Tongue (tissue), 1 donor: ENCODE measurements at regions not wholly inside any gene's neighbourhood (a gene's known extent, or its start where the extent isn't known, plus 50 kb on each side); places are given as distances from the start of the nearest gene placed in this dataset.
"Not testable (repeated sequence)": the region's sequence is repeated elsewhere in the genome, so short reads cannot be mapped to it uniquely, and the experiment has no call there.

Source experiments
- DNase-seq: peaks from one replicate; pipeline ENCODE4 v3.0.0-alpha.2; 2015

DNA sequence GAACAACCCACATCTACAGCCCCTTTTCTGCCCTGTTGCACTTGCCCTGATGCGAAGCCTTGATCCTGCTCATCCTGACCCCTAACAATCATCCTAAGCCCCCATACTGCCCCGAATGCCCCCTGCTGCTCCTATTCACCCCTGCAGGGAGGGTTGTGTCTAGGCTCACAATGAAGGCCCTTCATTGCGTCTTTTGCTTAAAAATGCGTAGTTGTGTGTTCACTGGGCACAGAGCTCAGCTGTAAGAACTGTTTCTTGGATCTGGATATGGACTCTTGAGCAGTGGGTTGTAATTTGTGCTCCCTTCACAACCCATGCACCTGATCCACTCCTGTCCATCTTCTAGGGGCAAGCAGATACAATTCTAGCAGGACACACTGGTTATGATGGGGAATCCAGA is 802.9 kb downstream of the TMEM121 start:
- not testable (repeated sequence) for DNase-seq

DNA sequence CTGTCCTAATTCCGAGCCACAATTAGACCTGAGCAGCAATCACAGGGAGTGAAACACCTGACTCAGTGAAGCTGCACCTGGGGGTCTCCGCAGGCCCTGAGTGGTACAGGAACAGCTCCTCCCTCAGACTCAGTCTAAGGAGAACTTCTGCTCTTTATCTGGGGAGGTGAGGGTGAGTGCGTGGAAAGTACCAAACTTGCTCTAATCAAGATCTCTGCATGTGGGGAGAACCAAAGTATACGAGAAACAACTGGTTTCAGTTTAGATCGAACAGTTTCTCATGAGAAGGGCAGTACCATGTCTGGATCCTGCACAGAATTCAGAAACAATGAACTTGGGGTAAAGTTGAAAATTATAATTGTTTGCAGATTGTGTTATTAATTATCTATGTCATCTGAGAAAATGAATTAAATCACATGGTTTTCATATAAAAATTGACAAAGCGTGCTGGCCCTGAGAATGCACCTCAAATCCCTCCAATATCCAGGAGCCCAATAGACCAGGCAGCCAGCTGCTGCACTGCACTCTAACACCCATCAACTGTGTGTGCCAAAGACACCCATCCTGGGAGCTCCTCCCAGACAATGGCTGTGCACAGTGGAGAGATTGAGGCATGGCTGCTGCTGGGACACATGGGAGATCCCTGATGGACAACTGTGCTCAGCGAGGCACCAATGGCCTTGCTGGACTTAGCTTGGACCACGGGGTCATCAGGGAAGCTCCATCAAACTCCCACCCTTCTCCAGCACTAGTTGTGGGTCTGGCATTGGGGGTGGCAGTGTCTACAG is 803.8 kb downstream of the TMEM121 start:
- DNase-seq: not testable (repeated sequence)

DNA sequence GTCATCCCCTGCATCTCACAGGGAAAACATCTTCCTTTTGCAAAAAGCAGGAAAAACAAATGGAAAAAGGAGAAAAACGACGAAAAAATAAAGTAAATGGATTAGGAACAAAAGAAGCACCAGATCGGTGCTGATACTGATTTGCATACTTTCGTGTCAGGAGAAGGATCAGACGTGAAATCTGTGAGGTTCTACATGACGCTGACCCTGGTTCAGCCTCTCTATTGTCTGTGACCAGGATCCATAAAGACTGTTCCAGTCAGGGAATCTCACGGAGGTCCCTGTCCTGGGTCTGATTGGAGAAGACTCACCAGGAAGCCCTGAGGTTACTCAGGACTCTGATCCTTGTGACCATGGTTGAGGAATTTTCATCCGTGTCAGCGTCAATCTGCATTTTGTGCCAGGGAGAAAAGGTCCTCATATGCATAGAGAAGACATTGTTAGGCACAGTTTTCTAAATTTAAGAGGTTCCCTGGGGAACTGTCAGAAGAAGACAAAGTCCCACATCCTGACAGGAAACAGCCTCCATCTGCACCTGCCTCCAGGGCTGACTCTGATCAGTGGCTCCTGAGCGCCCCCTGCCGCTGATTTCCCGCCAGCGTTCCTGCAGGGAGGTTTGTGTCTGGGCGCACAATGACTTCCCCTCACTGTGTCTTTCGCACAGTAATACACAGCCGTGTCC is 808.2 kb downstream of the TMEM121 start:
- DNase-seq: not testable (repeated sequence)

DNA sequence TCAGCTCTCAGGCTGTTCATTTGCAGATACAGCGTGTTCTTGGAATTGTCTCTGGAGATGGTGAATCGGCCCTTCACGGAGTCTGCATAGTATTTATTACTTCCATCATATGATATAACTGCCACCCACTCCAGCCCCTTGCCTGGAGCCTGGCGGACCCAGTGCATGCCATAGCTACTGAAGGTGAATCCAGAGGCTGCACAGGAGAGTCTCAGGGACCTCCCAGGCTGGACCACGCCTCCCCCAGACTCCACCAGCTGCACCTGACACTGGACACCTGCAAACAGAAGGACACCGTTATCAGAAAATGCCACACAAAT is 808.7 kb downstream of the TMEM121 start:
- DNase-seq: not testable (repeated sequence)

DNA sequence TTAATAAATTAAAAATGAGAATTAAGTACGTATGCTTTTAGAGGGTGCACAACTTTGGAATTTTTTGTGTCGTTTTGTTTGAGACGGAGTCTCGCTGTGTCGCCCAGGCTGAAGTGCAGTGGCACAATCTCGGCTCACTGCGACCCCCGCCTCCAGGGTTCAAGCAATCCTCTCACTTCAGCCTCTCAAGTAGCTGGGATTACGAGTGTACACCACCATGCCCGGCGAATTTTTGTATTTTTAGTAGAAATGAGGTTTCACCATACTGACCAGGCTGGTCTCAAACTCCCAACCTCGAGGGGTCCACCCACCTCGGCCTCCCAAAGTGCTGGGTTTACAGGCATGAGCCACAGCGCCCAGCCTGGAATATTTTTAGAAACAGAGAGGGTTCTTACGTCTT is 812.4 kb downstream of the TMEM121 start:
- not testable (repeated sequence) for DNase-seq

DNA sequence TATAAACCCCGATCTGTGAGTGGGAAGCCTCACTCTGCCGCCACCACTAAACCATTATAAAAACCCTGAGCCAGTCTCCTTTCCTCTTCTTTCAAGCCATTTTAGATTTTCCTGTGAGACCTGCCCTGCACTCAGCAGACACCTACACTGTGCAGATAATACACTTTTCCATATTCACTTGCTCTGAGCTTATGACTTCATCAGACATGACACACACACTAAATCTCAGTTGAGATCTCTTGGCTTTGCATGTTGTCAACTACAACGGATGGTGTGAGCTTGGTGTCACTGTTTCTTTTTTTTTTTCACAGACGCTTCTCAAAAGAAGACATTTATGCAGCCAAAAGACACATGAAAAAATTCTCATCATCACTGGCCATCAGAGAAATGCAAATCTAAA is 814.3 kb downstream of the TMEM121 start:
- DNase-seq: not testable (repeated sequence)

DNA sequence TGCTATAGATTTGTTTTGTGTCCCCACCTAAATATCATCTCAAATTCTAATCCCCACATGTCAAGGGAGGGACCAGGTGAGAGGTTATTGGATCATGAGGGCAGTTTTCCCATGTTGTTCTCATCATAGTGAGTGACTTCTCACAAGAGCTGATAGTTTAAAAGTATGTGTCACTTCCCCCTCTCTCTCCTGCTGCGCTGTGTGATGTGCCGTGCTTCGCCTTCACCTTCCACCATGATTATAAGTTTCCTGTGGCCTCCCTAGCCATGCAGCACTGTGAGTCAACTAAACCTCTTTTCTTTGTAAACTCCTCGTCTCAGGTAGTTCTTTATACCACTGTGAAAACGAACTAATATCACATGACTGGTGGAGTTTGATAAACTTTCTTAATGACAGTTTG is 814.8 kb downstream of the TMEM121 start:
- not testable (repeated sequence) for DNase-seq

DNA sequence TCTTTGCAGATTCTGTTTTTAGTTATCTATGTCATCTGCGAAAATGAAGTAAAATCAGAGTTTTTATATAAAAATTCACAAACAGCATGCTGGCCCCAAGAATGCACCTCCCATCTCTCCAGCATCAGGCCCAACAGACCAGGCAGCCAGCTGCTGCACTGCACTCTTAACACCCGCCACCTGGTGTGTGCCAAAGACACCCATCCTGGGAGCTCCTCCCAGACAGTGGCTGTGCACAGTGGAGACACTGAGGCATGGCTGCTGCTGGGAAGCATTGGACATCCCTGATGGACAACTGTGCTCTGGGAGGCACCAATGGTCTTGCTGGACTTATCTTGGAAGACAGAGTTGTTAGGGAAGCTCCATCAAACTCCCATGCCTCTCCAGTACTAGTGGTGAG is 817.2 kb downstream of the TMEM121 start:
- DNase-seq: no peak

DNA sequence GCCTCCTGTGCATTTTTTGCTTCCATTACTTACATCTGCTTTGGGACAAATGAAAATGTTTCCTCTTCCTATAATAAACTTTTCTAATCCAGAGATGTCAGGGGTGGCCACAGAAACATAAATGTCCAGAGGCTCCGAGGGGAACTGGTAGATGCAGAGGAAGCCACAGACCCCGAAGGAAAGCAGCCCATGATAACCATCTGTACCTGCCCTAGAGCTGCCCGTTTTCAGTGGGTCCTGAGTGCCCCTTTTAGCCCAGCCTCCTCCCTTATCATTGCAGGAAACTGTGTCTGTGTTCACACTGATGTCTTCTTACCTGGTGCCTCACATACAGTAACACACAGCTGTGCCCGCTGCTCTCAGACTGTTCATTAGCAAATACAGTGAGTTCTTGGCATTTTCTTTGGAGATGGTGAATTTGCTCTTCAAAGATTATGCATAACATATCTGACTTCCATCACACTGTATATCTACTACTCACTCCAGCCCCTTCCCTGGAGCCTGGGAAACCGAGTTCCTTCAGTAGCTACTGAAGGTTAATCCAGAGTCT is 817.8 kb downstream of the TMEM121 start:
- not testable (repeated sequence) for DNase-seq

DNA sequence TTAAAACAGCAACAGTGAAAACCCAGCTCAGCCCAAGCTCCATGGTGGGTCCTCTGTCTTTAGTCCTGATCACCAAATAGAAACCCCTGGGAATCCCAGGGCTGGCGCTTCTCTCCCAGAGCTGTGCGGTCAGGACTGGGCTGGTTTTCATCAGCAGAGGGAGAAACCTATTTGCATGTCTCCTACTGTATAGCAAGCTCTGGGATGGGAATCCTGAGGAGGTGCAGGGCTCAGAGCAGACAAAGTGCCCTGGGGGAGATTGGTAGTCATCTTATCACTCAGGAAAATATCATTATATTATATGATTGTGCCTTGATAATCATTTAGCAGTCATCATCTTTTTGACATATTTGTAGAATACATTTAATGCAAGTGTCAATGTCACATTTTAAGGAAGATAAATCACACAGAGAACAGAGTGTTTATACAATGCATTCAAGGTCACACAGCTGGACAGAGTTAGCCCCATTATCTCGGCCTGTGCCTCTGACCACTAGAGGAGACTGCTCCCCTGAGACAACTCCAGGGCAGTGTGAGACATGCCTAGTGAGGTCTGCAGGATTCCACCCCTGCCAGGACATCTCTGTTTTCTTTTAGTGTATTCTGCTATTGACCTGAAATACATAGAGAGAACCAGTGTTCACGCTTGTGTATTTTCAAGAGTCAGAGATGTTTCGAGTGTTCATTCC is 818.6 kb downstream of the TMEM121 start:
- not testable (repeated sequence) for DNase-seq

DNA sequence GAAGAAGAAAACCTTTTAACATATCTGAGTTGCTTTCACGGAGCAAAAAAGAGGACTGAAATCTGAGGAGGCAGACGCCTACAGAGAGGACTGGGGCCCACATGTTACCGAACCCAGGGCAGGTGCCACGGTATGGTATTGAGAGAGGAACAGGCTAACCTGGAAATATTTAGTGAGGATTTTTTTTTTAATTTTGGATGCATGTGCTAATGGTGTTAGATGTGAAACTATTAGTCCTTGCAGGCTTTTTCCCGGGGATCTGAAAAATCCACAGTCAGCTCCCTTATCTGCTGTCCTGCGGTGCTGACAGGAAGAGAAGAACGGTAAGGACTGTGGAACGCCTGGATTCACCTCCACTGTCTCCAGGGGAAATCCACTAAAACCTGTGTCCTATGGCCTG is 819.7 kb downstream of the TMEM121 start:
- DNase-seq: no peak

DNA sequence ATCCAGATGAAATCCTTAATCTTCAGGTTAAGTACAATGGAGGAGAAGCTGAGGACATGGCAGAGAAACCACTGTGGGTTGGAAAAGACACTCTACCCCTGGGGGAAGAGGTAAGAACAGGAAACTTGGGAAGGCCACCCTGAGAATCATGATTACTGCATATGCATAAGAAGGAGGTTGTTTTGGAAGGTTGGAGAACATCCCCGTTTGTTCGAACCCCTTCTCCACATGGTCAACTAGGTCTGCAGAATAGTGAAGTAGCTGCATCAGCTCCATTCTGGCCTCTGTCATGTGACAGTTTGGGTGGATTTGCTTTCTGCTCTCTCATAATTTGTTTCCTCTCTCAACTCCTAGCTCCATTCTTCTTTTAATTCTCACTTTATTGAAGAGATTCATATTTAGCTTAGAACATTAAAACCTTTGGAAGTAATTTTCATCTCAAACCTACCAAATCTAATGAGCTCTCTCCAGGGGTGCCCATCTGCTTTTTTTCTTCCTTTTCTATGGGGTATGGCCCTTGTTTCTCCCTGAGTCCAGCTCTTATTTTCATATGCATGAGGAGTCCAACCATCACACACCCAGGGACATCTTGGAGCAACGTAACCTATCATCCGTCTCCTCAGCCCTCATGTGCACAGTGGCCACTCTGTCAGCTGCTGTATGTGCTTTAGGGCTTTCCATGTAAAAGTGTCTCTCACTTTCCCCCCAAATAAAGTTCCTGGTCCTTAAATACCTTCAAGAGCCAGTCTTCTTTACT is 820.3 kb downstream of the TMEM121 start:
- DNase-seq: no peak

DNA sequence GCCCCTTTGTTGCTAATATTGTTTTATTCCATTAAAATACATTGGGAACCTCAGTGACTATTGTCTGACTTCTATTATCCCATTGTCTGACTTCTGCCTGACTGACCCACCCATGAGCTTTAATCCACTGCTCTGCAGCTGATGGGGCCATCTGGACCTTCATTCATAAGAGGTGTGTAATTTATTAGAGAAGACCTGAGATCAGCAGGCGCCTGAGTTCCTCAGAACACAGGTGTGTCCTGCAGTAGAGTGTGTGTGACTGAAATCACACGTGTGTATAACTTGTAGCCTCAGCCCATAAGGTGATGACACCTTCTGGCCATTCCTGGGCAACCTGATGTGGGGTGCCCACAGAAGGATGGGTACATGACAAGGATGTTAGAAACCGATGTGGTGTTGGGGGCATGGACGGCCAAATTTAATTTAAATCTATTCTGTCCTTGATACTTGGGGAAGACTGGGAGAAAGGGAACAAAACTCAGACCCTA is 821.0 kb downstream of the TMEM121 start:
- DNase-seq: no peak

DNA sequence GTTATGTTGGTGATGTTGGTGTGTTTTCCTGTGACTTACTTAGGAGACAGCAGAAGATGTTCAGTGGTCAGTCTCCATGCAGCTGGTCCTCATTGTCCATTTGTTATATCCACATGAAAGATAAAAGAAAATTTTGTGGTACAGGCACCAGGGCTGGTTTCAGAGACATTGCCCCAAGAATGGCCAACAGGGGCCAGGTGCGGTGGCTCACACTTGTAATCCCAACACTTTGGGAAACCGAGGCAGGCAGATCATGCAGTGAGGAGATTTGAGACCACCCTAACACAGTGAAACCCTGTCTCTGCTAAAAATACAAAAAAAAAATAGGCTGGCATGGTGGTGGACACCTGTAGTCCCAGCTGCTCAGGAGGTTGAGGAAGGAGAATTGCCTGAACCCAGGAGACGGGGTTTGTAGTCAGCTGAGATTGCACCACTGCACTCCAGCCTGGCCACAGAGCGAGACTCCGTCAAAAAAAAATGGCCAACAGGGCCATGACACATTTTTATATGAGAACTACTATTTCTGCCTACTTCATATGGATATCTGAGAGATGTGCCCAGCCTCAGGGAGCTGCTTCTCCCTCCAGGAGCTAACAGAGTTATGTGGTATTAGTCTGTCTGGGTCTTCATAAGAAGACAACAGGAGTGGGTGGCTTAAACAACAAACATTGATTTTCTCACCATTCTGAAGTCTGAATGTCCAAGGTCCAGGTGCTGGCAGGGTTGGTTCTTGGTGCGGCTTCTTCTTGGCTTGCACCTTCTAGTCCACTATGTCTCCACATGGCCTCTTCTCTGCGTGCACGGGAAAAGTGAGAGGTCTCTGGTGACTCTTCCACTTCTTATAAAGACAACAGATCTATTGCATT is 821.7 kb downstream of the TMEM121 start:
- DNase-seq: no peak

DNA sequence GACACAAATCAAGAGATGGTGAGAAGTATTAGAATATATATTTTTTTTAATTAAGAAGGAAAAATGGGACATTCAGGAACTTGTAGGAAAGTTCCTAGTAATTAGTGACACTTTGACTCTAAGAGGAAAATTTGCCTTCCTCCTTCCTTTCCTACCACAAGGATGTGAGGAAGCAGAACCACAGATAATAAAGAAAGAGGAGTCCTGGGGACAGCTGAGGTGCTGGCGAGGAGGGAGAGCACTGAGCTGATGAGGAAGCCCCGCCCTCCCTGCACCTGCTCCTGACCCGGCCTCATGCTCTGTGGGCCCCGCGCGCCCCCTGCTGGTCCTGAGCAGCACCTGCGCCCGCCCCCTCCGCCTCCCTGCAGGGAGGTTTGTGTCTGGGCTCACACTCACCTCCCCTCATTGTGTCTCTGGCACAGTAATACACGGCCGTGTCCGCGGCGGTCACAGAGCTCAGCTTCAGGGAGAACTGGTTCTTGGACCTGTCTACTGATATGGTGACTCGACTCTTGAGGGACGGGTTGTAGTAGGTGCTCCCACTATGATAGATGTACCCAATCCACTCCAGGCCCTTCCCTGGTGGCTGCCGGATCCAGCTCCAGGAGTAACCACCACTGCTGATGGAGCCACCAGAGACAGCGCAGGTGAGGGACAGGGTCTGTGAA is 822.6 kb downstream of the TMEM121 start:
- not testable (repeated sequence) for DNase-seq

DNA sequence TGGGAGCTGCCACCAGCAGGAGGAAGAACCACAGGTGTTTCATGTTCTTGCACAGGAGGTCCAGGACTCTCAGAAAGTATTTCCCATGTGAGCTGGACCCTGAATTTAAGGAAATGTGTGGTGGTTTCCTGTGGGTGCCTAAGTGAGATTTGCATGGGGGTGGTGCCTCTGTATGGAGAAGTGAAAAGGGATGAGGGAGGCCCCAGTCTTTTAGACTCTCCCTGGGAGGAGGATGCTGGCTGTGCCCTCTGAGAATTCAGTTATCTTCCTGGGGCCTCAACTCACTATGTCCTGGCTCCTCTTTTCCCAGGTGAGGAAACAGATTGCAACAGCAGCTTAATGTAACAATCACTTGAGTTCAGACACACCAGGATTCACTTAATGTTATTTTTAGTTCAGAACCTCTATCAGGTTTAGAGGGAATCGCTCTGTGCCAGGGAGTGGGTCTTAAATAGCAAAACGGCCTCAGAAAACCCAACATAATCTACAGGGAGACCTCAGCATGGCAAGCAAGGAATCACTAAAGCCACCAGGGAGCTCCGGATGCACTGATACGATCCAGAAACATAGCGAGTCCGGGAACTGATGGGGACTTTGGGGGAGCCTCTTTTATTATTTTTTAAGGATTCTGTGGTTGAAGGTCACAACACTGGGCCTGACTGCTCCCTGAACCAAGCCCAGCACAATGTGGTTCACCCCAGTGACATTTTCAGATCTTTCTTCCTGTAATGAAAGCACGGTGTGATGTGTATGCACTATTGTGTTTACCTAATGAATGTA is 823.5 kb downstream of the TMEM121 start:
- not testable (repeated sequence) for DNase-seq

DNA sequence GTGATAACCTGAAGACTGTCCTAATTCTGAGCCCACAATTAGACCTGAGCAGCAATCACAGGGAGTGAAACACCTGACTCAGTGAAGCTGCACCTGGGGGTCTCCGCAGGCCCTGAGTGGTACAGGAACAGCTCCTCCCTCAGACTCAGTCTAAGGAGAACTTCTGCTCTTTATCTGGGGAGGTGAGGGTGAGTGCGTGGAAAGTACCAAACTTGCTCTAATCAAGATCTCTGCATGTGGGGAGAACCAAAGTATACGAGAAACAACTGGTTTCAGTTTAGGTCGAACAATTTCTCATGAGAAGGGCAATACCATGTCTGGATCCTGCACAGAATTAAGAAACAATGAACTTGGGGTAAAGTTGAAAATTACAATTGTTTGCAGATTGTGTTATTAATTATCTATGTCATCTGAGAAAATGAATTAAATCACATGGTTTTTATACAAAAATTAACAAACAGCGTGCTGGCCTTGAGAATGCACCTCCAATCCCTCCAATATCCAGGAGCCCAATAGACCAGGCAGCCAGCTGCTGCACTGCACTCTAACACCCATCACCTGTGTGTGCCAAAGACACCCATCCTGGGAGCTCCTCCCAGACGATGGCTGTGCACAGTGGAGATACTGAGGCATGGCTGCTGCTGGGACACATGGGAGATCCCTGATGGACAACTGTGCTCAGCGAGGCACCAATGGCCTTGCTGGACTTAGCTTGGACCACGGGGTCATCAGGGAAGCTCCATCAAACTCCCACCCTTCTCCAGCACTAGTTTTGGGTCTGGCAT is 828.8 kb downstream of the TMEM121 start:
- DNase-seq: not testable (repeated sequence)

DNA sequence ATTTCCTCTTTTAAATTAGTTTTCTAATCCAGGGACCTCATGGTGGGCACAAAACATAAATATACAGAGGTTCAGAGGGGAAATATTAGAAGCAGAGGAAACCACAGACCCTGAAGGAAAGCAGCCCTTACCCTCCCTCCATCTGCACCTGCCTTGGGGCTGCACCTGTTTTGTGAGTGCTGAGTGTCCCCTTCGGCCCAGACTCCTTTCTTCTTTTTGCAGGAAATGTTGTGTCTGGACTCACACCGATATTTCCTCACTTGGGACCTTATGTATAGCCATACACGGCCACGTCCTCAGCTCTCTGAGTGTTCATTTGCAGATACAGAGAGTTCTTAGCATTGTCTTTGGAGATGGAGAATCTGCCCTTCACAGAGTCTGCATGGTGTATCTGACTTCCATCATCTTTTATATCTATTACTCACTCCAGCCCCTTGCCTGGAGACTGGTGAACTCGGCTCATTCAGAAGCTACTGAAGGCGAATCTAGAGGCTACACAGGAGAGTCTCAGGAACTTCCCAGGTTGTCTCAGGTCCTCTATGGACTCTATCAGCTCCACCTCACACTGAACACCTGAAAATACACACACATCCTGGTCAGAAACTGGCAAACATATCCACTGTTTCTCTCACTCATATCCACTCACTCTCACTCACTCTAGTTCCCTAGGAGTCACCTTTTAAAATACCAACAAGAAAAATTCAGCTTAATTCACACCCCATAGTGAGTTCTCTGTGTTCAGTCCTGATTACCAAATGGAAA is 829.7 kb downstream of the TMEM121 start:
- DNase-seq: not testable (repeated sequence)
